SK-N-SH treated with all-trans-retinoic acid at 6 μM for 48 hours (cell line): ENCODE measurements at regions not wholly inside any gene's neighbourhood (a gene's known extent, or its start where the extent isn't known, plus 50 kb on each side); places are given as distances from the start of the nearest gene placed in this dataset.

Source experiments
- ATAC-seq: fragments of 200-7000 bp; cut with Tn5 transposase; 3 replicates; pipeline ENCODE4 v1.9.1; 2020; ENCODE audit warnings: mild to moderate bottlenecking, moderate library complexity
- ARNTL ChIP-seq: fragments of 450-650 bp; formaldehyde crosslinking; IDR thresholded peaks from 2 replicates; pipeline ENCODE4 v1.5.0; 2020; ENCODE audit warnings: low read depth, mild to moderate bottlenecking, moderate library complexity, borderline replicate concordance
- BACH2 ChIP-seq: fragments of 250-450 bp; sonication (Bioruptor Pico); IDR thresholded peaks from 2 replicates; pipeline ENCODE4 v1.9.0; 2021; ENCODE audit warnings: mild to moderate bottlenecking, borderline replicate concordance
- CREB5 ChIP-seq: fragments of 250-450 bp; sonication (Bioruptor Pico); IDR thresholded peaks from 2 replicates; pipeline ENCODE4 v1.5.1; 2020; ENCODE audit warnings: low read depth, mild to moderate bottlenecking, moderate library complexity
- CSDC2 ChIP-seq: fragments of 250-450 bp; sonication (Bioruptor Pico); IDR thresholded peaks from 2 replicates; pipeline ENCODE4 v1.5.0; 2020; ENCODE audit warnings: mild to moderate bottlenecking, moderate library complexity
- ESRRG ChIP-seq: fragments of 250-450 bp; sonication (Bioruptor Pico); IDR thresholded peaks from 2 replicates; pipeline ENCODE4 v1.6.1; 2021; ENCODE audit warnings: mild to moderate bottlenecking
- GLIS3 ChIP-seq: fragments of 250-450 bp; sonication (Bioruptor Pico); IDR thresholded peaks from 2 replicates; pipeline ENCODE4 v1.5.0; 2020; ENCODE audit warnings: mild to moderate bottlenecking, moderate library complexity
- ISL1 ChIP-seq: fragments of 250-450 bp; sonication (Bioruptor Pico); IDR thresholded peaks from 2 replicates; pipeline ENCODE4 v2.1.2; 2022; ENCODE audit warnings: mild to moderate bottlenecking, moderate library complexity
- OSR1 ChIP-seq: fragments of 250-450 bp; sonication (Bioruptor Pico); IDR thresholded peaks from 2 replicates; pipeline ENCODE4 v1.8.0; 2022; ENCODE audit warnings: moderate library complexity, mild to moderate bottlenecking, inconsistent platforms
- PATZ1 ChIP-seq: fragments of 250-450 bp; sonication (Bioruptor Pico); IDR thresholded peaks from 2 replicates; pipeline ENCODE4 v1.8.0; 2020; ENCODE audit warnings: mild to moderate bottlenecking, moderate library complexity, borderline replicate concordance
- PPARA ChIP-seq: fragments of 250-450 bp; sonication (Bioruptor Pico); IDR thresholded peaks from 2 replicates; pipeline ENCODE4 v1.5.0; 2020; ENCODE audit warnings: mild to moderate bottlenecking, borderline replicate concordance
- RARB ChIP-seq: fragments of 250-450 bp; sonication (Bioruptor Pico); IDR thresholded peaks from 2 replicates; pipeline ENCODE4 v1.8.0; 2021; ENCODE audit warnings: mild to moderate bottlenecking, moderate library complexity
- SNAI2 ChIP-seq: fragments of 250-450 bp; sonication (Bioruptor Pico); IDR thresholded peaks from 2 replicates; pipeline ENCODE4 v1.5.0; 2020; ENCODE audit warnings: mild to moderate bottlenecking, moderate library complexity
- TCF4 ChIP-seq: fragments of 250-450 bp; sonication (Bioruptor Pico); IDR thresholded peaks from 2 replicates; pipeline ENCODE4 v1.8.0; 2021; ENCODE audit warnings: mild to moderate bottlenecking, moderate library complexity, borderline replicate concordance
- TOX ChIP-seq: fragments of 250-450 bp; sonication (Bioruptor Pico); IDR thresholded peaks from 2 replicates; pipeline ENCODE4 v1.8.0; 2021; ENCODE audit warnings: mild to moderate bottlenecking, moderate library complexity, borderline replicate concordance
- ZC3H10 ChIP-seq: fragments of 250-450 bp; sonication (Bioruptor Pico); IDR thresholded peaks from 2 replicates; pipeline ENCODE4 v1.5.1; 2021; ENCODE audit warnings: mild to moderate bottlenecking, moderate library complexity
- ZFP3 ChIP-seq: fragments of 250-450 bp; sonication (Bioruptor Pico); IDR thresholded peaks from 2 replicates; pipeline ENCODE4 v1.5.0; 2020; ENCODE audit warnings: mild to moderate bottlenecking, moderate library complexity
- ZFP30 ChIP-seq: fragments of 450-650 bp; formaldehyde crosslinking; IDR thresholded peaks from 2 replicates; pipeline ENCODE4 v1.5.0; 2022; ENCODE audit warnings: mild to moderate bottlenecking, moderate library complexity
- ZNF565 ChIP-seq: fragments of 450-650 bp; formaldehyde crosslinking; conservative IDR thresholded peaks from 2 replicates; pipeline ENCODE4 v1.5.0; 2020; ENCODE audit warnings: low read depth, mild to moderate bottlenecking, moderate library complexity
- ZNF70 ChIP-seq: fragments of 450-650 bp; formaldehyde crosslinking; IDR thresholded peaks from 2 replicates; pipeline ENCODE4 v1.5.0; 2020; ENCODE audit warnings: mild to moderate bottlenecking, moderate library complexity
- ZNF8 ChIP-seq: fragments of 450-650 bp; formaldehyde crosslinking; IDR thresholded peaks from 2 replicates; pipeline ENCODE4 v1.5.0; 2020; ENCODE audit warnings: mild to moderate bottlenecking, moderate library complexity
- TF ChIP-seq, protein P1 (sequence below): fragments of 250-450 bp; sonication (Bioruptor Pico); IDR thresholded peaks from 2 replicates; pipeline ENCODE4 v1.5.1; 2021; ENCODE audit warnings: mild to moderate bottlenecking, moderate library complexity
- TF ChIP-seq, protein P2 (sequence below): fragments of 250-450 bp; sonication (Bioruptor Pico); IDR thresholded peaks from 2 replicates; pipeline ENCODE4 v1.8.0; 2021; ENCODE audit warnings: low read depth, mild to moderate bottlenecking, moderate library complexity, borderline replicate concordance

GRCh38 chr4:72945719-72946336, 123.7 kb downstream of the COX18 start:
- no peak for ATAC-seq
- TF ChIP-seq BACH2 (CRISPR knock-in tag): no peak
- TF ChIP-seq ESRRG: no peak
- TF ChIP-seq ZC3H10 (CRISPR knock-in tag): no peak
- TF ChIP-seq ZFP30 (CRISPR knock-in tag): no peak
- no peak for TF ChIP-seq RARB (CRISPR knock-in tag)
- TF ChIP-seq, protein P1, sequence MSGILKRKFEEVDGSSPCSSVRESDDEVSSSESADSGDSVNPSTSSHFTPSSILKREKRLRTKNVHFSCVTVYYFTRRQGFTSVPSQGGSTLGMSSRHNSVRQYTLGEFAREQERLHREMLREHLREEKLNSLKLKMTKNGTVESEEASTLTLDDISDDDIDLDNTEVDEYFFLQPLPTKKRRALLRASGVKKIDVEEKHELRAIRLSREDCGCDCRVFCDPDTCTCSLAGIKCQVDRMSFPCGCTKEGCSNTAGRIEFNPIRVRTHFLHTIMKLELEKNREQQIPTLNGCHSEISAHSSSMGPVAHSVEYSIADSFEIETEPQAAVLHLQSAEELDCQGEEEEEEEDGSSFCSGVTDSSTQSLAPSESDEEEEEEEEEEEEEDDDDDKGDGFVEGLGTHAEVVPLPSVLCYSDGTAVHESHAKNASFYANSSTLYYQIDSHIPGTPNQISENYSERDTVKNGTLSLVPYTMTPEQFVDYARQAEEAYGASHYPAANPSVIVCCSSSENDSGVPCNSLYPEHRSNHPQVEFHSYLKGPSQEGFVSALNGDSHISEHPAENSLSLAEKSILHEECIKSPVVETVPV (CRISPR knock-in tag): no peak
- no peak for TF ChIP-seq ISL1 (CRISPR knock-in tag)
- TF ChIP-seq ZNF70 (CRISPR knock-in tag): no peak
- TF ChIP-seq ZNF8: no peak
- no peak for TF ChIP-seq GLIS3 (CRISPR knock-in tag)
- TF ChIP-seq, protein P2, sequence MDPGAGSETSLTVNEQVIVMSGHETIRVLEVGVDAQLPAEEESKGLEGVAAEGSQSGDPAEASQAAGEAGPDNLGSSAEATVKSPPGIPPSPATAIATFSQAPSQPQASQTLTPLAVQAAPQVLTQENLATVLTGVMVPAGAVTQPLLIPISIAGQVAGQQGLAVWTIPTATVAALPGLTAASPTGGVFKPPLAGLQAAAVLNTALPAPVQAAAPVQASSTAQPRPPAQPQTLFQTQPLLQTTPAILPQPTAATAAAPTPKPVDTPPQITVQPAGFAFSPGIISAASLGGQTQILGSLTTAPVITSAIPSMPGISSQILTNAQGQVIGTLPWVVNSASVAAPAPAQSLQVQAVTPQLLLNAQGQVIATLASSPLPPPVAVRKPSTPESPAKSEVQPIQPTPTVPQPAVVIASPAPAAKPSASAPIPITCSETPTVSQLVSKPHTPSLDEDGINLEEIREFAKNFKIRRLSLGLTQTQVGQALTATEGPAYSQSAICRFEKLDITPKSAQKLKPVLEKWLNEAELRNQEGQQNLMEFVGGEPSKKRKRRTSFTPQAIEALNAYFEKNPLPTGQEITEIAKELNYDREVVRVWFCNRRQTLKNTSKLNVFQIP (CRISPR knock-in tag): no peak

DNA sequence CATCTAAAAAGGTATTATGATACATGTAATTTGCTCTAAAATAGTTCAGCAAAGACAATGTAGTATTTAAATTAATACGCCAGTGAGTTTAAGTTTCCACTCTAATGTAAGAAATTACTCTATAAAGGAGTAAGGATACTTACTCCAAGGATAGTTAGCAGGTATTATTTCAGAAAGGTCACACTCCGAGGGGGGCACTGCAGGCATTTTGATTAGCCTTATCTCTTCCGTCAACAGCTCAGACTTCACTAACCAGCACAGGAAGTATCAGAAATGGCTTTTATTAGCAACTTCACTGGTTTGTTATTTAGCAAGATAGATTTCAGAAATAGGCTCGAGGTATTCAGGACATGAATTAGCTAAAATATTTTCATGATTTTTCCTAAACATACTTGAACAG, 127.0 kb downstream of the COX18 start:
- no peak for ATAC-seq
- no peak for TF ChIP-seq CREB5 (CRISPR knock-in tag)

DNA sequence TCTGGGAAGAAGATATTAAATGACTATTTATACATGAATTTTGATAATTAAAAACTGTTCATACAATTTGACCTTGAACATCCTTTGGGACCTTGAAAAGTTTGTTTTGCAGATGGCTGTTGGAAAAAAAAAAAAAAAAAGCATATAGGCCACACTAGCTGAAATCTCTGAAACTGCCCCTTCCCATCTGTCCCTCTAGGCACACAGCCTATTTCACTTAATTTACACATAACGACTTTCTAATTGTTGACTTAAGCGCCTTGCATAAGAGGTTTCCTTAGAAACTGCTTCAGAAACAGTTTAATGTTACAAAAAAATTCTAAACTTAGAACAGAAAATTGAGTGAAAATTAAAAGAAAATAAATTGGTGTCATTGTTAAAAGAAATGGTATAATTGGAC, 131.0 kb downstream of the COX18 start:
- TF ChIP-seq GLIS3 (CRISPR knock-in tag): no peak
- TF ChIP-seq CSDC2 (CRISPR knock-in tag): no peak
- TF ChIP-seq BACH2 (CRISPR knock-in tag): no peak
- TF ChIP-seq, protein P2 (CRISPR knock-in tag): no peak
- no peak for TF ChIP-seq ARNTL
- TF ChIP-seq TOX: no peak
- TF ChIP-seq PPARA (CRISPR knock-in tag): no peak
- ATAC-seq: no peak

DNA sequence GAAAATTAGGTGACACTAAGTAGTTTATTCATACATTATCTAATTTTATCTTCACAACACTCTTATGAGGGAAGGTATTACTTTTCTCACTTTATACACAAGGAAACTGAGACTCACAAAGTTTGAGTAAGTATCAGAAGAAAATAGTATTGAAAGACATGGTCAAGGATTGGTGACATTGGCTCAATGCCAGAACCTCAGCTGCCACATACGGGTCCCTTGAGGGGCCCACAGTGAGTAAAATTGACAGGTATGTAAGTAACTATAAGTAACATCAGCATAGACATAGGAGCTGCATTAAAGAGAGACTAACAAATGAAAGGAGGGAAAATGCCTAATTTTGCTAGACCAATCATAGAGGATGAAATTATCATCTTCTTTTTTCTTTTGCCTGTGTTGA, 134.1 kb downstream of the COX18 start:
- TF ChIP-seq ZNF70 (CRISPR knock-in tag) (no peak), BACH2 (CRISPR knock-in tag) (no peak), RARB (CRISPR knock-in tag) (no peak), ZNF8 (no peak), GLIS3 (CRISPR knock-in tag) (no peak), TCF4 (CRISPR knock-in tag) (no peak), OSR1 (no peak), TOX (no peak), ZFP3 (no peak), ARNTL (no peak), SNAI2 (CRISPR knock-in tag) (no peak), ESRRG (no peak), ZNF565 (CRISPR knock-in tag) (no peak), CSDC2 (CRISPR knock-in tag) (no peak), ZC3H10 (CRISPR knock-in tag) (no peak), PATZ1 (no peak)
- TF ChIP-seq, protein P2 (CRISPR knock-in tag): no peak
- TF ChIP-seq, protein P1 (CRISPR knock-in tag): no peak
- ATAC-seq: no peak
